Upper lobe of left lung (tissue), 4 donors: ENCODE measurements at regions not wholly inside any gene's neighbourhood (a gene's known extent, or its start where the extent isn't known, plus 50 kb on each side); places are given as distances from the start of the nearest gene placed in this dataset.
"Not testable (repeated sequence)": the region's sequence is repeated elsewhere in the genome, so short reads cannot be mapped to it uniquely, and the experiment has no call there.

Source experiments
- EP300 ChIP-seq, 4 donors: sonication (generic); formaldehyde crosslinking; IDR thresholded peaks; one replicate each; pipeline ENCODE4 v1.5.1; 2017; ENCODE audit warnings: antibody characterized with exemption in 4 of 4, control low read depth in 2 of 4
- POLR2A ChIP-seq, 4 donors: fragments of 450-650 bp; IDR thresholded peaks; one replicate each; pipeline ENCODE4 v1.5.1; 2016 to 2017; ENCODE audit warnings: antibody characterized with exemption in 4 of 4, mild to moderate bottlenecking in 2 of 4
- TF ChIP-seq, protein P1 (sequence below), 6 experiments: fragments of 450-650 bp in 4 of 6; fragments of 200-600 bp in 2 of 6; sonication (generic) in 2 of 6; IDR thresholded peaks; one replicate each; pipeline ENCODE4 v1.5.1; 2016 to 2019; ENCODE audit warnings: antibody characterized with exemption in 6 of 6

DNA sequence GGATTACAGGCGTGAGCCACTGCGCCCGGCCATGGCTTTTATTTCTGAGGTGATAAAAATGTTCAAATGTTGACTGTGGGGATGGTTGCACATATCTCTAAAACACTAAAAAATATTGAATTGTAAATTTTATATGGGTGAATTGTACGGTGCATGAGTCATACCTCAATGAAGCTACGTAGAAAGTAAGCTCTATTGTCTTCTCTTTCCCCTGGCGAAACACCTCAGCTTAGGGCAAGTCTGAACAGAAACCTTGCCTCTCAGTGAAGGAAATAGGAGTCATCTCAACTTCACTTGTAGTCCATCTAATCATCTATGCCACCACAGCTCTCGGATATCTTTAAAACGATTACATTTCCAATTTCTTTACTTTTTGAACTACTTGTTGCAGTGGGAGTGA lies 238.2 kb downstream of the SPATA31A6 start:
- TF ChIP-seq, protein P1, sequence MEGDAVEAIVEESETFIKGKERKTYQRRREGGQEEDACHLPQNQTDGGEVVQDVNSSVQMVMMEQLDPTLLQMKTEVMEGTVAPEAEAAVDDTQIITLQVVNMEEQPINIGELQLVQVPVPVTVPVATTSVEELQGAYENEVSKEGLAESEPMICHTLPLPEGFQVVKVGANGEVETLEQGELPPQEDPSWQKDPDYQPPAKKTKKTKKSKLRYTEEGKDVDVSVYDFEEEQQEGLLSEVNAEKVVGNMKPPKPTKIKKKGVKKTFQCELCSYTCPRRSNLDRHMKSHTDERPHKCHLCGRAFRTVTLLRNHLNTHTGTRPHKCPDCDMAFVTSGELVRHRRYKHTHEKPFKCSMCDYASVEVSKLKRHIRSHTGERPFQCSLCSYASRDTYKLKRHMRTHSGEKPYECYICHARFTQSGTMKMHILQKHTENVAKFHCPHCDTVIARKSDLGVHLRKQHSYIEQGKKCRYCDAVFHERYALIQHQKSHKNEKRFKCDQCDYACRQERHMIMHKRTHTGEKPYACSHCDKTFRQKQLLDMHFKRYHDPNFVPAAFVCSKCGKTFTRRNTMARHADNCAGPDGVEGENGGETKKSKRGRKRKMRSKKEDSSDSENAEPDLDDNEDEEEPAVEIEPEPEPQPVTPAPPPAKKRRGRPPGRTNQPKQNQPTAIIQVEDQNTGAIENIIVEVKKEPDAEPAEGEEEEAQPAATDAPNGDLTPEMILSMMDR (IDR thresholded peaks at IDR 0.05): not testable (repeated sequence)
- not testable (repeated sequence) for TF ChIP-seq POLR2A, EP300 (IDR thresholded peaks at IDR 0.05)
